GM18873 (cell line): ENCODE measurements at regions not wholly inside any gene's neighbourhood (a gene's known extent, or its start where the extent isn't known, plus 50 kb on each side); places are given as distances from the start of the nearest gene placed in this dataset.
"Not testable (repeated sequence)": the region's sequence is repeated elsewhere in the genome, so short reads cannot be mapped to it uniquely, and the experiment has no call there.

Source experiments
- ATAC-seq: cut with Tn5 transposase; IDR thresholded peaks from one replicate; pipeline ENCODE4 v1.9.1; 2021; ENCODE audit warnings: mild to moderate bottlenecking, moderate library complexity, moderate number of reproducible peaks; ENCODE audit not compliant: unreplicated experiment, low FRiP score

DNA sequence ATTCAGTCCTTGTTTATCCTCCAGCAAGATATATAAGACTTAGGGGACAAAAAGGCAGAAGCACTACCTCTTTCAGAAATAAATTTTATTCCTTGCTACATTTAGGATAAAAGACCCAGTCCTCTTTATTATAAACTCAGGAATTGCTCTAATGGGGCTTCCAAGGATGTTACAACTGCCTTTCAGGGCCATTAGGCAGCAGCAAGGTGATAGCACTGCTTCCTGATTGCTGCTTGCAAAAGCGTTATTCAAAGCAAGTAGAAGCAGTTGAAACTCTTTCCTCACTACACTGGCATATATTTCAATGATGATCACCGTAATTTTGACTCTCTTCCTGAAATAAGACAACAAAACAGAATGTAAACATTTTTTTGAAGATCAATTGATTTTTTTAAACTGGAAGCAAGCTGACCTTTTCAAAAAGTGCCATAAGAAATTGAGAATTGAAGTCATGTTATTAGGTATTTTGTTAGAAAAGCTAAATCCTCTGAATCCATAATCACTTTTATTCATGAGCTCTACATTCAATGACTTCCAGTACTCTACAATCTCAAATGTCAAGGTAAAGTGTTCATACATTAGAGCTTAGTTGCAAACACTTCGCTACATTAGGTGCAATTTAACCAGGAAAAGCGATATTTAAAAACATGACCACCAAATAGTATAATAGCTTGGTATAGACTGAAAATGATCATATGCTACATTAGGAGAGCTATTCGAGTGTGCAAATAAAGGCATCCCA lies 233.4 kb upstream of the SYT10 start:
- ATAC-seq = no peak

GRCh38 chr12:33676866-33677265 lies 237.2 kb upstream of the SYT10 start:
- no peak for ATAC-seq

GRCh38 chr12:33678221-33678964 lies 238.8 kb upstream of the SYT10 start:
- ATAC-seq = no peak

DNA sequence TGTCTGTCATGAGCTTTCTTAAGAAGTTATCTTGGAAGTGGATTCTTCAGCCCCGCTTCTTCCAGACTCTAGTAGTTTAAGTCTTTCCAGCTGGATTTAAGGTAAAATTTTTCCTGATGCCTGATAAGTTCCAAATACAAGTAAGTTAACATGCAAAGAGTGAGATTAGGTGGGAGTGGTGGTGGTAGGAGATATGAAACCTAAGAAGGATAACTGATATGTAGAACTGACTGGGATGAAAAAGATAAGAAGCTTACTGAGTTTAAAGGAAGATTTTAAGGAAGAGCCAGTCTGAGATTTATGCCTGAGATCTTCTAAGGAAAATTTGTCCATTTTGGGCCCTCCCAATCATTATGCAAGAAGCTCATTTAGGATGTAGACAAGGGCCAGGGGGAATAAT lies 250.9 kb upstream of the SYT10 start:
- no peak for ATAC-seq

DNA sequence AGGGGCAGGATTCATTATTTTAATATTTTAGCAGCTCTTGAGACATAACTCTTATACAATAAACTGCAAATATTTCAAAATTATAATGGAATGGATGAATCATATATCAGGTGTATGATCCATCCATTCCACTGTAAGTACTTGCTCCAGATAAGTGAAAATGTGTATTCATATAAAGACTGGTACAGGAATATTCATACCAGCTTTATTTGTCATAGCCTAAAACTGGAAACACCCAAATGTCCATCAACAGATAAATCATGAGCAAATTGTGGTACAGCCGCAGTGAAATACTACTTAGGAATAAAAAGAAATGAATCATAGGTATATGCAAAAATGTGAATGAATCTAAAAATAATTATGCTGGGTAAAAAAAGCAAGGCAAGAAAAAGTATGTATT lies 263.6 kb upstream of the SYT10 start:
- no peak for ATAC-seq

GRCh38 chr12:33706927-33707326 lies 267.3 kb upstream of the SYT10 start:
- no peak for ATAC-seq

GRCh38 chr12:33708935-33709334 lies 269.3 kb upstream of the SYT10 start:
- no peak for ATAC-seq

DNA sequence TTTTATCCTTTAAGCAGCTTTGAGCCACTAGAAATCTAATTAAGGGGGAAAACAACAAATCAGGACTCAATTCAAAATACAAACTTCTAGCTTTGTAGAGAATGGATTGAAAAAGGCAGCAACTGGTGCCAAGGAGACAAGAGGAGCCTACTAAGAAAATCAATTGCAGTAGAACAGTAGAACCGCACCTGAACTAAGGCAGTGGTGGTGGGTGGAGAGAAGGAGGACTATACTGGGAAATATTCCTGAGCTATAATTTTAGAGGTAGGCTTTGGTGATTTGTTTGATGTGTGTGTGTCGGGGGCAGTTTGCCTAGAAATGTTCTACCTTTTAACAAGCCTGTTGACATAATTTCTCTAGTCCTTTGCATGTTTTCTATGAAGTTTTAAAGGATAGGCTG lies 270.9 kb upstream of the SYT10 start:
- no peak for ATAC-seq

GRCh38 chr12:33718631-33719030 lies 279.0 kb upstream of the SYT10 start:
- ATAC-seq = no peak

- ATAC-seq = no peak
Observed at GRCh38 chr12:33721561-33721960, 281.9 kb upstream of the SYT10 start.

- no peak for ATAC-seq
Observed at GRCh38 chr12:33724867-33725266, 285.2 kb upstream of the SYT10 start.

- no peak for ATAC-seq
Observed at GRCh38 chr12:33734871-33735270, 287.4 kb upstream of the ALG10 start.

DNA sequence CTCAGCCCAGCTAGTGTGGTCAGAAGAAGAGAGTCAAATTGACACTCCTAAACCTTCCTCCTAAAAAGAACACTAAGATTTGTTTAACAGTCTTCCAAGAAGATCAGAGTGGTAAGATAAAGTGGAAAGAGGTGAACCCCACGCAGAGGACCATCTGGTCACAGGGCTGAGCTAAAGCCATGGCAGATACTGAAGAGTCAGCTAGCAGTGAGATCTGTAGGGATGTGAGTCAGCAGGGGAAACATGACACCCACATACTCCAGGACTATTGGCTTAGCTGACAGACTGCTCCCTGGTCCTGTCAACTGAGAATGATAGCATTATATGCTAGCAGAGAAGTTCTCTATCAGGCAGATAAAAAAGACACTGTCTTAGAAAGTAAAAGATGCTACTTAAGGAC lies 269.4 kb upstream of the ALG10 start:
- ATAC-seq = no peak

- no peak for ATAC-seq
Observed at GRCh38 chr12:33757701-33758100, 264.6 kb upstream of the ALG10 start.

DNA sequence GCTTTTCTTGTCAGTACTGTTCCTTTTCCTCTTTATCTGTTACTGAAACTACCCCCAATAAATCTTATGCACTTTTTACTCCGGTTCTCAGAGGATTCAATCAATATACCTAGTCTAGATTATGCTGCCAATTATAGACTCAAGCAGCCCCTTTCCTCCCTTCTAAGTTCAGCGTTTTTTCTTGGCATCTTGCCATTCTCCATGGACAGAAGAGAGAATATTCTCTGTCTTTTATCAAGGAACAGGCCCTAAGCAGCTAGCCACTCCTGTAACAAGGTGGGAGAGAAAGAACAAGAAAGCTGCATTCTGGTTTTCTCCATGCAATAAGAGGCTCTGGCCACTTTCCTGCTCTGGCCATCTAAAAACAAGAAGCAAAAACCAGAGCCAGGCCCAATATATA lies 263.0 kb upstream of the ALG10 start:
- ATAC-seq = no peak

DNA sequence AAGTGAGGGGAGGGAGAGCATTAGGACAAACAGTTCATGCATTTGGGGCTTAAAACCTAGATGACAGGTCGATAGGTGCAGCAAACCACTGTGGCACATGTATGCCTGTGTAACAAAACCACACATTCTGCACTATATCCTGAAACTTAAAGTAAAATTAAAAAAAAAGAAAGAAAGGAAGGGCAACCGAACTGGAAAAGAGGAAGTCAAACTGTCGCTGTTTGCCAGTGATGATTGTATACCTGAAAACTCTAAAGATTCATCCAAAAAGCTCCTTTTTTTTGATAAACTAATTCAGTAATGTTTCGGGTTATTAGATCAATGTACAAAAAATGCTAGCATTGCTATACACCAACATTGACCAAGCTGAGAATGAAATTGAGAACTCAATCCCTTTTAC lies 259.0 kb upstream of the ALG10 start:
- no peak for ATAC-seq

- no peak for ATAC-seq
Observed at GRCh38 chr12:33770652-33771051, 251.6 kb upstream of the ALG10 start.

GRCh38 chr12:33771889-33772288 lies 250.4 kb upstream of the ALG10 start:
- no peak for ATAC-seq

DNA sequence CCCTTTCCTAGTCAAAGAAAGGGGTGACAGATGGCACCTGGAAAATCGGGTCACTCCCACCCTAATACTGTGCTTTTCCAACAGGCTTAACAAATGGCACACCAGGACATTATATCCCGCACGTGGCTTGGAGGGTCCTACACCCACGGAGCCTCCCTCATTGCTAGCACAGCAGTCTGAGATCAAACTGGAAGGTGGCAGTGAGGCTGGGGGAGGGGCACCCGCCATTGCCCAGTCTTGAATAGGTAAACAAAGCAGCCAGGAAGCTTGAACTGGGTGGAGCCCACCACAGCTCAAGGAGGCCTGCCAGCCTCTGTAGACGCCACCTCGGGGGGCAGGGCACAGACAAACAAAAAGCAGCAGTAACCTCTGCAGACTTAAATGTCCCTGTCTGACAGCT lies 249.2 kb upstream of the ALG10 start:
- ATAC-seq = not testable (repeated sequence)

DNA sequence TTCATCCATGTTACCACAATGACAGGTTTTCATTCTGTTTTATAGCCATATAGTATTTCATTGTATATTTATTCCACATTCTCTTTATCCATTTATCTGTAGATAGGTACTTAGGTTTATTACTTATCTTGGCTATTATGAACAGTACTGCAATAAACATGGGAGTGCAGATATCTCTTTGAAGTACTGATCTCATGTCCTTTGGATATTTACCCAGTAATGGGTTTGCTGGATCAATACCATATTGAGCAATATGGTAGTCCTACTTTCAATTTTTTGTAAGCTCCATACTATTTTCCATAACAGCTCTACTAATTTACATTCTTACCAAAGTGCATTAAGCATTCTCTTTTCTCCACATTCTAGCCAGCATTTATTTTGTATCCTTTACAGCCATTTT lies 235.8 kb upstream of the ALG10 start:
- no peak for ATAC-seq

GRCh38 chr12:33794954-33795353 lies 227.3 kb upstream of the ALG10 start:
- ATAC-seq = no peak

DNA sequence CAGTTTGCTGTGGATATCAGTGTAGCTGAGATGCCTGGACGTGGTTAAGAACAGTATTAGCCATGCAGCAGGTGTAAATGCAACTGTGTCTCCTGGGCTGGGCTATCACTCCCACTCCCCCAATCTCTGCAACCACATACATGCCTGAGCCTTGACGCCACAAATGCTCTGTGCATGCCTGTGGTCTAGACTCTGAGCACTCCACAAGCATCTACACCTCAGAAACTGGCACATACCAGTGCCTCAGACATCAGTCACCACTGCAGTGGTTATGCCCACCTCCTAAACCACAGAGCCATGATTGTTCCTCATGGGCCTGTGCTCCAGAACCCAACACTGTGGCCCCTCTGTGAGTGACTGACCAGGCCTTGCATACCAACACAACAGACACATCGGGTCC lies 226.8 kb upstream of the ALG10 start:
- no peak for ATAC-seq
